Ureter (tissue), 1 donor: ENCODE measurements at regions not wholly inside any gene's neighbourhood (a gene's known extent, or its start where the extent isn't known, plus 50 kb on each side); places are given as distances from the start of the nearest gene placed in this dataset.

Source experiments
- DNase-seq: peaks from one replicate; pipeline ENCODE4 v3.0.0-alpha.2; 2020; ENCODE audit warnings: low spot score
- donor health status: DM: yes; HTN: yes; CAD: no.

DNA sequence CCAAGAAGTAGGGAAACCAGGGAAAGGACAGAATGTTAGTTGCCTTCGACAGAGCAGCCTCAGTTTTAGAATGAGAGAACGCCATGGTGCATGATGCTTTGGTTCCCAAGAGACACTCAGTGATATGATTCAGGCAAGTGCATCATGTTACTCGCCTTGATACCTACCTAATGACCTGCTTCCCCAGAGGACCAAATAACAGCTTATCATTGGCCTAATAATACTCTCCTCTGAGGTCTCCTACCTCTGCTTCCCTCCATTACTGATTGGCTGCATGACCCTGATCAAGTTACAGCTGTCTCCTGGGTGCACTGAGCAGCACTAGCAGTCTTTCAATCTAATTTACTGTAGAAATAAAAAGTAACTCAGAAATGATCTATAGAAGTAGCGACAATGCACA, 979.7 kb upstream of the FAT3 start:
- DNase-seq, result no peak

GRCh38 chr11:91243630-91244029, 981.0 kb upstream of the FAT3 start:
- DNase-seq, result no peak

GRCh38 chr11:91243051-91243450, 981.6 kb upstream of the FAT3 start:
- DNase-seq, result no peak

DNA sequence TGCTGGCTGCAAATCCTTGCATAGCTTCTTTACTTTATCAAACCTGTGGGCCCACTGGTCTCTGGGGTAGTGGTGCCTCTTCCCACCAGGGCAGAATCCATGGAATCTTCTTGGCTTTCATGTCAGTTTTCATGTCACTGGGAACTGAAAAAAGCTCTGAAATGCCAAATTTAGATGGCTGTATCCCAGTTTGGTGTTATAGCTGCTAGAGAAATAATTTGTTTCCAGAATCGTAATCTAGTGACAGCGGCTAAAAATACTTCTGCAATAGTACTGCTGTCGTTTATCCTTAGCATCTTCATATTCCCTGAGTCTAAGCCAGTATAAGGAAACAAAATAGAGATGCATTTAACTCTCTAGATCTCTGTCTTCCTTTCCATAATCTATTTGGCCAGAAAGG, 983.4 kb upstream of the FAT3 start:
- DNase-seq, result no peak

DNA sequence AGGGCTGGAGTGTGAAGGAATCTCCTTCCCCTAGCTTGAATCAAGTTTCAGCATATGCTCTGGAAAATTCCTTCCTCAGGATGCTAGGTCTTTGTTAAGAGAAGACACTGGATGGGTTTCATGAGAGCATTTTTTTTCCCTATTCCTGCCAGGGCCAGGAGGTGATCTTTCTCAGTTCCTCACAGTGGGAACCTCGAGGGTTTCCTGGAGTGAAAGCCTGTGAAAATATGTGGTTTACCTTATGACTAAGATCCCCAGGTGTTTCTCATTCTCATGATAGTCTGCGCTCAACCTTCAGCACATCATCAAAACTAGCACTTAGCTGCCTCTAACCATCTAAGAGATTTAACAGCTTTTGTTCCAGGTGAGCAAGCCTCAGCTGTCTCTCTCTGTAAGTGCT, 985.3 kb upstream of the FAT3 start:
- no peak for DNase-seq

GRCh38 chr11:91231226-91231625, 993.4 kb upstream of the FAT3 start:
- no peak for DNase-seq

DNA sequence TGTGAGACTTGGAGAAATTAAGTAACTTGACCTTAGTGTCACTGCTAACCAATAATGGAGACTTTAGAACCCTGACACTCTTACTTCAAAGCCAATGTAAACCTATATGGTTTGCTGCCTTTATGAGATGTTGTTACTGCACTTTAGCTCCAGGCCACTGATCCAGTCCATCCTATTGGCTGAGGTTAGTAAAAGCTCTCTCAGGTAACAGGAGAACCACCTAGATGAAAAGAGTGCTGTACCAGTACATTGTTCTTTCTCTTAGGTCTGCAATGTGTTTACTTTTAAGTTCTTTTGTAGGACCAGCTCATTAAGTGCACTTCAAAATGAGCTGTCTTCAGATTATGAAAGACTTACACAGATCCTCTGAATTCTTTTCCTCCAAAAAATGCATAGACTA, 994.0 kb upstream of the FAT3 start:
- DNase-seq, result no peak

DNA sequence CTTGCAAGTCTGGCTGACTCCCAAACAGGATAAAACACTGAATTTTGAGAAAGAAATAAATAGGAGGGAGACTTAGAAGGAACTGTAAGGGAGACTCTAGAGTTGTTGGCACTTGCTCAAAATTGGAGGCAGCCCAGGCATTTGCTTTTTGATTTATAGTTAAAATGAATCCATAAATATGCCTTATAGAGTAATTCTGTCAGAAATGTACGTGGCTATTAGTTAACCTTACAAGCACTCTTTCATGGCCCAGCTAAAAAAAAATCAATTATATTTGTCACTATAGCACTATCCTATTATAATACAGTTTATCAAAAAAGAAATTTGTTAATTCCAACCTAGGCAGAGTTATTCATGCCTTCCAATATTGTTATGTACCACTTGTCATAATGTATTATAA, 1000.0 kb upstream of the CHORDC1 start:
- no peak for DNase-seq

- DNase-seq, result no peak
These were observed 997.8 kb upstream of the CHORDC1 start for GRCh38 chr11:91220476-91221202.

DNA sequence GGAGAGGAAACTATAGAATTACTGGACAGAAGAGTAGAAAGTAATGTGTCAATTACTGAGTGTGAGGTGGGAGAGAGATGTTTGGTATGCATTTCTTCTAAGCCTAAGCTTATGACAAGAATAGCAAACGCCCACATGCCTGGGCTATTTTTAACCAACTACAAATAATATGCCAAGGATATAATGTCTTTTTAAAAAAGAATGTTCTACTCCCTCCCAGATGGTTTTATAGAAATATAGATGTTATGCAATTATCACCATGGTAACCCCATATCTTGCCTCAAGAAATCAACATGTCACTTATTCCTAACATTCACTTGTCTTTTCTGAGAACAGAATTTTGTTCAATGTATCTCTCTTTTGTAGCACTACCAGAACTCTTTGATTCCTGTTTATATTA, 996.7 kb upstream of the CHORDC1 start:
- no peak for DNase-seq

GRCh38 chr11:91209751-91210150, 986.9 kb upstream of the CHORDC1 start:
- no peak for DNase-seq

- DNase-seq, result no peak
These were observed 986.5 kb upstream of the CHORDC1 start for GRCh38 chr11:91209306-91209705.

DNA sequence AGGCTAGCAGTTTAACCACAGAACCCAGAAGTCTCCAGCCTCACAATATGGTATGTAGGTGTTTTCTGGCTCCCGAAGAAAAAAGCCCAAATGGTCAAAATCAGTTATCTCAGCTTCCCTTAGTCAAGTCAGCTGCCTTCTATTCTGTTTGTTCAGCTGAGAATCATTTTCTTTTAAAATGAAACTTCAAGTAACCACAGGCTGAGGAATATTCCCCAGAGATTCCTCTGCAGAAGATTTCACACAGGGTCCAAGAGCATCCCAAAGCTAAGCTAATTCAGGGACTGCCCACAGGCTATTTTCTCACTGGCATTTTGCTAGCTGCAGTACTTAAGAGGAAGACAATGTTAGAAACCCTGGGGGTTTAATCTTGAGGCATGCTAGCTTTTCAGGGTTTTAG, 977.0 kb upstream of the CHORDC1 start:
- no peak for DNase-seq

- DNase-seq, result no peak
These were observed 971.7 kb upstream of the CHORDC1 start for GRCh38 chr11:91194546-91194945.

DNA sequence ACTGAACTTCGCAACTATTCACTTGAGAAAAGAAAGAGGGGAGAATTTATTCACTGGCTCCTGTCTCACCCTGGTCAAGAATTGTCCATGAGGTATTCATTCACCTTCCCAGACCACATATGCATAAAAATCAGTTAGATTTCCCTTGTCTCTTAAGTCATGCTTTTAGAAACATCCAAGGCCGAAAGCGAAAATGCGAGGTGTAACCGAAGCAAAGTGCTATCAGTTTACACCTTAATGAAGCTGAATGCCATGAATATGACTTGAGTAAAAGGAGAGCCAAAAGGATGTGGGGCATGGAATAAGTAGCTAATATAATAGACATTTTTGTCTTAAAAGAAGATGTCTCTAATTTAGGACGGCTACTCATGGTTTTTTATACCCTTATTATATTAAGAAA, 965.6 kb upstream of the CHORDC1 start:
- DNase-seq, result no peak

GRCh38 chr11:91187314-91187713, 964.5 kb upstream of the CHORDC1 start:
- DNase-seq, result no peak

DNA sequence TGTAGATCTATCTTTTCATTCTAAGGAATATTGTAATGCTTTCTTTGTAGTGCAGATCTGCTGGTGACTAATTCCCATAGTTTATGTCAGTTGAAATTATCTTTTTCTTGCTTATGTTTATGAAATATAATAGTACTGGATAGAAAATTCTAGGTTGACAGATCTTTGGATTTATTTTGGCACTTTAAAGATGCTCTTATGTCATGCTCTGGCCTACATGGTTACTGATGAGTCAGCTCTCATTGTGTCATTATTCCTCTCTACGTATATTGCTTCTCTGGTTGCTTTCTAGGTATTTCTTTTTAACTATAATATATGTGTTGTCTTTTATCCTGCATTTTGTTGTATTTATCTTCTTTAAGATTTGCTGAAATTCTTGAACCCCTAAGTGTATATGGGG, 955.5 kb upstream of the CHORDC1 start:
- no peak for DNase-seq

DNA sequence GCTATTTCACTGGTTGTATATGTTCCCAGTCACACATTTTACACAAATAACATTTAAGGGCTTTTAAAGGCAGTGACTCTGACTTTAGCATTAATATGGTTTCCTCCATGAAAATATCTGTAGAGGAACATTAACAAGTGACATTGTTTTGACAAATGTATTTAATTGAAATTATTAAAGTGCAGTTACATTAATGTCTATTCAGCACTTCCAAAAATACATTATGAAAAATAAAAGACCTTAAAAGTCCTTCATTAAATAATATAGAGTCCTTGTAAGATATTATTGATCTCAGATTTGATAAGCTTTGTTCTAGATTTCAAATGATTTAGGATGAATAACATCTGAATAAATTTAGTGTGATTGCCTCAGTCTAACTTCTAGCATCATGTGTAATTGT, 951.9 kb upstream of the CHORDC1 start:
- no peak for DNase-seq

GRCh38 chr11:91174193-91174592, 951.3 kb upstream of the CHORDC1 start:
- no peak for DNase-seq

DNA sequence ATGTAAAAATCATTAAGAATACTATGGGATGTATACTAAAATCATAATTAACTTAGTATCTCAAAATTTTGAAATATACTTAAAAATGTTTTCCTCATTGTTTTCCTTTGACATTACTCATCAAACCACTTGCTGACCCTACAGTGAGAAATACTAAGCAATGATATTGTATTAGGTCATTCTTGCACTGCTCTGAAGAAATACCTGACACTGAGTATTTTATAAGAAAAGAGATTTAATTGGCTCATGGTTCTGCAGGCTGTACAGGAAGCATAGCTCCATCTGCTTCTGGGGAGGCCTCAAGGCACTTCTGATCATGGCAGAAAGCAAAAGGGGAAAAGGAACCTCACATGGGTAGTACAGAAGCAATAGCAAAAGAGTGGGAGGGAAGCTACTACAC, 950.9 kb upstream of the CHORDC1 start:
- no peak for DNase-seq

GRCh38 chr11:91170711-91171110, 947.9 kb upstream of the CHORDC1 start:
- no peak for DNase-seq

DNA sequence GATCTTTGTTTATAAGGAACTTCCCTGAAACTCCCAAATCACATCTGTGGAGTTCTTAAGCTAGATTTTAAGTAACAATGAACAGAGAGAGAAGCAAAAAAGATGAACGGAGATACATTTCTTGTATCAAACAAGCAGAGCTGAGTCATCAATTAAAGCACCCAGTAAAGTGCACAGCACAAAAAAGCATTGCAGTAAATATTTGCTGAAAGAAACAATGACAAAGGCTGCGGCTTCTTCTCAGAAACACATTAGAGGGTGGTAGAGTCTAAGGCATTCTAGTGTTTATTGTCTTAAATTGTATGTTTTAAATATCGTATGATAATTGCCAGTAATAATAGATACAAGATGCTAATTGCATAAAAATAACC, 941.6 kb upstream of the CHORDC1 start:
- no peak for DNase-seq

GRCh38 chr11:91163619-91164451, 941.0 kb upstream of the CHORDC1 start:
- DNase-seq, result no peak

- DNase-seq, result no peak
These were observed 937.8 kb upstream of the CHORDC1 start for GRCh38 chr11:91160661-91161060.
